Mucosa of stomach (tissue), 1 donor: ENCODE measurements at regions not wholly inside any gene's neighbourhood (a gene's known extent, or its start where the extent isn't known, plus 50 kb on each side); places are given as distances from the start of the nearest gene placed in this dataset.

Source experiments
- H3K27me3 ChIP-seq: one replicate; pipeline ENCODE4 v1.7.0; 2013; ENCODE audit warnings: mild to moderate bottlenecking, low read length; ENCODE audit not compliant: control insufficient read depth, insufficient read depth
- H3K36me3 ChIP-seq: one replicate; pipeline ENCODE4 v1.7.0; 2013; ENCODE audit warnings: low read length; ENCODE audit not compliant: control insufficient read depth, insufficient read depth
- H3K4me1 ChIP-seq: one replicate; pipeline ENCODE4 v1.7.0; 2013; ENCODE audit warnings: mild to moderate bottlenecking, low read length; ENCODE audit not compliant: control insufficient read depth, insufficient read depth
- H3K4me3 ChIP-seq: one replicate; pipeline ENCODE4 v1.7.0; 2013; ENCODE audit warnings: low read length
- H3K9ac ChIP-seq: one replicate; pipeline ENCODE4 v1.7.0; 2013; ENCODE audit warnings: mild to moderate bottlenecking, low read length, moderate library complexity
- H3K9me3 ChIP-seq: one replicate; pipeline ENCODE4 v1.7.0; 2013; ENCODE audit warnings: mild to moderate bottlenecking, low read length, moderate library complexity; ENCODE audit not compliant: control insufficient read depth
- donor health status: Pancreatic carcinoma.

DNA sequence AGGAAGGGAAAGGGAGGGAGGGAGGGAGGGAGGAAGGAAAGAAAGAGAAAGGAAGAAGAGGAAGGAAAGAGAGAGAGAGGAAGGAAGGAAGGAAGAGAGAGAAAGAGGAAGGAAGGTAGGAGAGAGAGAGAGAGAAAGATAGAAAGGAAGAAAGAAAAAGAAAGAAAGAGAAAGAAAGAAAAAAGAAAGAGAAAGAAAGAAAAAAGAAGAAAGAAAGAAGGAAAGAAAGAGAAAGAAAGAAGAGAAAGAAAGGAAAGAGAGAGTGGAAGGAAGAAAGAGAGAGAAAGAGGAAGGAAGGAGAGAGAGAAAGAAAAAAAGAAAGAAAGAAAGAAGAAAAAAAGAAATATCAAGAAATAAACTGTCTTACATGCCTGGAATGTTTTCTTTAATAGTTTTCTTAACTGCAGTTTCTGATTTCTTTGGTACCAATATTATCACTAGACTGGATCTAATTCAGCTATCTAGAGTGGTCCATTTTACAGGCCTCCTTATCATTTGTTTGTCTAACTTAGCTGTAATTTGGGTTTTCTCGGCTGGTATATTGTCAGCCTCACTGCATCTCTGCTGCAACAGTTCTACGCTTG lies 59.6 kb upstream of the MBOAT2 start:
- Histone ChIP-seq H3K9ac (no peak overlapping the region), H3K4me3 (no peak overlapping the region), H3K27me3 (no peaks in the 10 kb centered on the region), H3K4me1 (no peaks in the 10 kb centered on the region), H3K36me3 (no peaks in the 10 kb centered on the region), H3K9me3 (no peaks in the 10 kb centered on the region)

DNA sequence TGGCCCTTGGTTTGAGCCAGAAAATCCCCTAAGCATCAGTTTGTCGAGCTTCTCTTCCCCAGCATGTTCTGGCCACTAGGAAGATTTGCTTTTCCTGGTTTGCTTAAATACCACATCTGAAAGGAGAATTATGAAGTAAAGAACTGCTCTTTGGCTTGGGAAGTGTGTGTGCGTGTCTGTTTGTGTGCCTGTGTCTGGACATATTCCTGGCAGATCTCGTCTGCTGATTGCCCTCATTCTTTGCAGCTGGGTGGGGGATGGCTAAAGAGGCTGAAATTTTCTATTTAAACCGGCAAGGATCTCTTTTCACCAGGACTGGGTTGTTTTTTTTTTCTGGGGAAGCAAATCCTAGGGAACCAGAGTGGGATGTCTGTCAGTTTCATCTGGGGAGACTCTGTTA lies 57.3 kb upstream of the MBOAT2 start:
- Histone ChIP-seq H3K4me3 (no peak overlapping the region), H3K9me3 (no peaks in the 10 kb centered on the region), H3K4me1 (no peaks in the 10 kb centered on the region), H3K27me3 (no peaks in the 10 kb centered on the region), H3K9ac (no peak overlapping the region), H3K36me3 (no peaks in the 10 kb centered on the region)

DNA sequence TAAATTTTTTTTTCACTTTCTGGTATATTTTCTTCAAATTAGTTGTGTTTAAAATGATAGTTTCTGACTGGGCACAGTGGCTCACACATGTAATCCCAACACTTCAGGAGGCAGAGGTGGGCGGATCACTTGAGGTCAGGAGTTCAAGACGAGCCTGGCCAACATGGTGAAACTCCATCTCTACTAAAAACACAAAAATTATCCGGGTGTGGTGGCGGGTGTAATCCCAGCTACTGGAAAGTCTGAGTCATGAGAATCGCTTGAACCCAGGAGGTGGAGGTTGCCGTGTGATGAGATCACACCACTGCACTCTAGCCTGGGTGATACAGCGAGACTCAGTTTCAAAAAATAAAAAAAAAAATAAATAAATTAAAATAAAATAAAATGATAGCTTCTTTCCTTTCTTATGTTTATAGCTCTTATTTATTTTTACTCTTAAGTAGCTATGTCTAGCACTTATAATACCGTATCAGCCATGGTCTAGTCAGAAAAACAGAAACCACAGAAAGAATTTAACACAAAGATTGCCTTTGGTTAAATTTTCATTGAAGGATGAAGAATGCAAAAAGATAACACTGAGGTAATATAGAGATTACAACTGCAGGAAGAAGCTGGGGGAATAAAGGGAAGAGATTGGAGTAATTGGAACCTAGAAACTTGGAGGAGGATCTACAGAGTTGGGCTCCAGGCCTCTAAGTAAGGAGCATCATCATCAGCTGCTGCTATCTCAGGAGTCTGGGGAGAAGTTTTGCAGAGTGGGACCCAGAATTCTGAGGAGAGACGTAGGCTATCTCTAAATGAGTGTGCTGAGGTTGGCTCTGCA lies 54.7 kb upstream of the MBOAT2 start:
- Histone ChIP-seq H3K36me3 (no peaks in the 10 kb centered on the region), H3K9me3 (no peaks in the 10 kb centered on the region), H3K9ac (no peak overlapping the region), H3K27me3 (no peaks in the 10 kb centered on the region), H3K4me3 (no peak overlapping the region), H3K4me1 (peaks cover 2% of the 10 kb centered on the region)

DNA sequence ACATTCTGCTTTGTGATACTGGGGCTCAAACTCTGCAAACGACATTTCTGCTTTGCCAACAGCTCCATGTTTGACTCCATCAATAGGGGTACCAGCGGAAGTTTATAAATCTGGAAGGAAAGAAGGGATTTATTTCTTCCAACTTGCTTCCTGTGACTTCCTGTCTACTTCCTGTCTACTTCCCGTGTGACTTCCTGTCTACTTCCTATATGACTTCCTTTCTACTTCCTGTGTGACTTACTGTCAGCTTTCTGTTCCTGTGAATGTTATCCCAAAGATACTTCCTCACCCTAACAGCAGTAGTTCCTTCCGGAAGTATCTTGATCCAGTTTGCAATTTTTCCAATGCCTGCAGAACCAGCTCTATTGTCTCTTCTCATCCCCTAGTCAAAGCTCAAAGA lies 52.0 kb upstream of the MBOAT2 start:
- Histone ChIP-seq H3K9ac (no peak overlapping the region), H3K4me3 (no peak overlapping the region), H3K4me1 (peaks cover 9% of the 10 kb centered on the region), H3K9me3 (no peaks in the 10 kb centered on the region), H3K36me3 (no peaks in the 10 kb centered on the region), H3K27me3 (no peaks in the 10 kb centered on the region)

DNA sequence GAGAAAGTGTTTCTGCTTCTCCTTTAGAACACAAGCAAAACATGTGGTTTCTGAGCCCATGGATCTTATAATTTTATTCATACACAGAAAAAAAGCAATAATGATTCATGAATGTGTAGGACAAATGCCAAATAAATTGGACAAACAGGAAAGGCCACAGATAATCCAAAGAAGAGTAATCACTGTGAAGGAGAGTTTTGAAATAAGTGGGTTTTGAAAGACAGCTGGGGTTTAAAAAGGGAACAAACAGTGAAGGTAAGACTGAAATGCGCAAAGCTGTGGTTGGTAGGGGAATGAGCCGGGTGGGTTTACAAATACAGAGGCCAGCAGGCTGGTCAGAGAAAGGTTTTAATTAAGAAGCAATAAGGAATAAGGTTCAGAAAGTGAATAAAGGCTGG lies 50.0 kb upstream of the MBOAT2 start:
- H3K9me3 ChIP-seq = no peaks in the 10 kb centered on the region
- no peak overlapping the region for H3K4me3 ChIP-seq
- no peak overlapping the region for H3K9ac ChIP-seq
- H3K4me1 ChIP-seq = peaks cover 9% of the 10 kb centered on the region
- H3K27me3 ChIP-seq = no peaks in the 10 kb centered on the region
- H3K36me3 ChIP-seq = no peaks in the 10 kb centered on the region
